Activated CD8-positive, alpha-beta memory T cell treated with anti-CD3 and anti-CD28 coated beads for 1 hour (primary cell): ENCODE measurements at regions not wholly inside any gene's neighbourhood (a gene's known extent, or its start where the extent isn't known, plus 50 kb on each side); places are given as distances from the start of the nearest gene placed in this dataset.

ENCODE experiments used
- DNase-seq, 2 donors: peaks; one replicate each; pipeline ENCODE4 v3.0.0-alpha.2; 2020; ENCODE audit warnings: low read depth in 1 of 2; ENCODE audit errors: extremely low read depth in 1 of 2

DNA sequence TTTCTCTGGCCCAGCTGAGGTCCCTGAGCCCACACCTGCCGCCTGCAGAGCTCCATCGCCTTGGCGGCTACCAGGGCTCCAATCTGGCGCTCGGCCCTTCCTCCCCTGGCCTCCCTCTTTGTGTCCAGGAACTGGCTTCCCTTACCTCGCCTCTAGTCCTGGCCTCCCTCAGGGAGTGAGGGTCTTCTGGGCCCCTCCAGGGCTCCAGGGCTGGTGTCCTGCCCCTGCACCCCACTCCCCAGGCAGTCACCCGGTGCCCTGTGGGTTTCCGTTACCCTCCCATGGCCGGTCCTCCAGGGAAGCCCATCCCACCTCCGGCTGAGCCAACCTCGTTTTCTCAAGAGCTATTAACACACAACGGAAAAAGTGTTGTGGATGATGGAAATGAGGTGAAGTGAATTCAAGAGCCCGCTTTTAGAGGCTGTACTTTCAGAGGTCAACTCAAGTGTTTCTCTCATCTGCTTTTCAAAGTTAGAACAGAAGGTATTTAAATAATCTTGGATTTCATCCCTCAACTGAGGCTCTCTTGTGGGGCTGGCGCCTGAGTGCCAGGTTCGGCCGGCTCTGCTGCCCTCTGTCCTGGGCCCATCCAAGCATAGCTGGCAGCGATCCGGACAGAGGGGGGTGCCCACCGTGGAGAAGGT is 131.9 kb downstream of the ASB1 start:
- DNase-seq: no peak

DNA sequence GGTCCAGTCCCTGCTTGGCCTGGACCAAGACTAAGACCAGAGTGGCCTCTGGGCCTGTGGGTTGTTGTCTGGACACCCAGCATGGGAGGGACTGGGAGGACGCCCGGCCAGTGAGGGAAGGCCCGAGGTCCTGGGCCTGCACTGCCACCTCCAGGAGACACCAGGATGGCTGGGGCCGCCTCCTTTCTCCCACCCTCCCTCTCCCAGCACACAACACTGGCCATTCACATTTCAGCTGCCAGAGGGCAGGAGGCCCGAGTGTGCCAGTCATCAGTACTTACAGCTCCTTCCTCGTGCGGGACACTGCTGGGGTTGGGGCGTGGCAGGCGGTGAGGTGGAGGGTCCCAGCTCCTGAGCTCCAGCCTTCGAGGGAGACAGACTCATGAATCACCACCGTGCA is 133.5 kb downstream of the ASB1 start:
- no peak for DNase-seq

DNA sequence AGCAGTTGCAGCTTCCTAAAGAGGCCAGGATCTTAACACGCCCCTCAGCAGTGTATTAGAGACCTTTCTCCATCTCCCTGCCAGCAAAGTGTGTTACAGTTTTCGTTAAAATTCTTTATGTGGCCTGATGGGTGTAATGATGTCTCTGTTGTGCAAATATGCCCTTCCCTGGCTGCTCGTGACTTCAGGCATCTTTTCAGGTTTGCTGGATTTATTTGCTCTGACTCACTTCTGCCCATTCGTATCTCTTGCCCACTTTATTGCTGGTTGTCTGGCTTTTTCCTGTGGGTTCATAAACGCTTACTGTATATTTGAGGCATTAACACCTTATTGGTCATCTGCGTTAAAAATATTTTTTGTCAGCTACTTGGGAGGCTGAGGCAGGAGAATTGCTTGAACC is 134.5 kb downstream of the ASB1 start:
- no peak for DNase-seq

DNA sequence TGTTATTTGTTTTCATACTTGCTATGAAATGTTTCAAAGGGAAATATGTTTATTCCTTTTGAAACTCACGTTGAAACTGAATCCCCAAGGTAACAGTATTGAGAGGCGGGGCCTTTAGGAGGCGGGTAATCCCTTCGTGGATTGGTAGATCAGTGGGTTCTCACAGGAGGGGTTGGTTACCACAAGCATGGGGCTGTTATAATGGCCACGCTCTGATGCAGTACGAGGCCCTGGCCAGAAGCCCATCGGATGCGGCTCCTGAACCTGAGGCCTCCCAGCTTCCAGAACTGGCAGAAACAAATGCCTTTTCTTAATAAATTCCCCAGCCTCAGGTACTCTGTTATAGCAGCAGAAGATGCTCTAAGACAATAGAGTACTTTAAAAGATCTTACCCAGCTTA is 135.7 kb downstream of the ASB1 start:
- no peak for DNase-seq

DNA sequence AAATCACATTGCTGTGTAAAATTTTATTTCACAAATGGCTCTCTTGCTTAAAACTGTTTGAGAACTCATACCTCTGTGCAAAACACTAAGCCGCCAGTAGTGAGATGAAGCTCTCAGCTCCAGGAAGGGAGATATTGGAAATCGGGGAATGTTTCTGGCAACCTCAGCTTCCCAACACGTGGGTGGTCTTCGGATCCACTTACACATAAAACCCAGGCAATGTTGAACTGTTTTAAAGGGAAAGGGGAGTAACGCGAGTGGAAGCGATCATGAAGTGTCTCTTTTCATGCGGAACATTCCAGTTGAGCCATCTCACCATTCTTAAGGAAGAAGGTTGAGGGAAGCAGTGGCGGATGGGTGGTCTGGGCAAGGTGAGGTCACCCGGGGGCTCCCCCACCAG is 136.8 kb downstream of the ASB1 start:
- no peak for DNase-seq

DNA sequence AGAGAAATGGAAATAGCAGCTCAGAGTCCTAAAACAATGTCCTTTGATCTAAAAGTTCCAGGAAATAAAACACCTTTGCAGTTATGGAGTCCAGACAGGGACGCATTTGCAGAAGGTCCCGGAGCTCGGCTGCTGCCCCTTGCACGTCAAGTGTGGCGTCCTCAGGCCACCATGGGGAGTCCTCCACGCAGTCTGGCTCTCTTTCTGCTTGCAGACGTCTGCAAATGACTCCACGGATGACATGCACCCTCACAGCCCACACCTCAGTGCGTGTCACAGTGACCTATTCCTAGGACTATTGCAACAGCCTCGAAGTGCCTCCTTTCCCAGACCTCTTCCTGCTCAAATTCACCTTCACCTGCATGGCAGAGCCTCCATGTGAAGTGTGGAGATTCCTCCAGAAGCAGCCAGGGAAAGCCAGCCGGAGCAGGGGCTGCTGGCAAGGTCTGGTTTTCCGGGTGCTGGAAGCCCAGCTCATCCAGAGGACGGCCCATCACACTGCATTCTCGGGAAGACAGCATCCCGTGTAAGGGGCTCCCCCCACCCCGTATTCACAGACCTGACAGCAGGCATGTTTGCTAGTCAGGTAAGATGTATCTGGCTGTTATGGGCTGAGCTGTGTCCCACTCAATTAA is 137.7 kb downstream of the ASB1 start:
- no peak for DNase-seq

DNA sequence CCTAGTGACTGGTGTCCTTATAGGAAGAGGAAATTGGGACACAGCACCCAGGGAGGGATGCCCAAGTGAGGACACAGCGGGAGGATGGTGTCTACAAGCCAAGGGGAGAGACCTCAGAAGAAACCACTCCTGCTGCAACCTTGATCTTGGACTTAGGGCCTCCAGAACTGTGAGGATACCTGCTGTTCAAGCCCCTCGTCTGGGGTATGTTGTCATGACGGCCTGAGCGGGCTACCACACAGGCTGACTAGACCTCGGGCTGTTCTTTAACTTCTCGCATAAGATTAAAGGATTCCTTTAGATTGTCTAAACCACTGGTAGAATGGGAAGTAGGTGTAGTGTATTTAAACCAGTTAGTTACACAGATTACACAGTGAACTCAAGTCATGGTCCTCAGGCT is 138.3 kb downstream of the ASB1 start:
- no peak for DNase-seq

DNA sequence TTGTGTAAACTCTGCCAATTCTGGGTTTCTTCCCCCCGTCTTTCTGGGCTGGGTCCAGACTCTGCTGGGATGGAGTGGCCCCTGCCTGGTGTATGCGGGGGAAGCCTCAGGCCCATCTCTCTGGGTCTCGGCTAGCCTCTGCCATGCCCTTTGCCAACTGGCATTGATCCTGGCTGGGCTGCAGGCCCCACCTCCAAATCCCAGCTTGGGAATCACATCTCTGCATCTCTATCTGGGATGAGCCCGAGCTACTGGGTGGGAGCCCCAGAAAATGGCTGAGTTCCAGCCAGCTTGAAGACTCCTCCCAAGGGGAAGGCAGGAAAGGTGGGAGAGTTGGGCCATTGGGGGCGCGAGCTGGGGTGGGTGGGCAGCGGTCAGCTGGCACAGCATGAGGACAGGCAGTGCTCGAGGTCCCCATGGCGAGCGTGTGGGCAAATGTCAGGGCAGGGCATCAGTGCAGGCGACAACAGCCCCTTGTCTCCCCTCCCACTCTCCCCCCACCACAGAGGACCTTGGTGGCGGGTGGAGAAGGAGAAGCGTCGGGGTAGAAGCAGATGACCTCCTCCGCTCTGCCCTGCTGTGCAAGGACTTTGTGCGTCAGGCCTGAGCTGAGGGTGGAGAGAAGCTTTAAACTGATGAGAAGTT is 139.4 kb downstream of the ASB1 start:
- DNase-seq: no peak

DNA sequence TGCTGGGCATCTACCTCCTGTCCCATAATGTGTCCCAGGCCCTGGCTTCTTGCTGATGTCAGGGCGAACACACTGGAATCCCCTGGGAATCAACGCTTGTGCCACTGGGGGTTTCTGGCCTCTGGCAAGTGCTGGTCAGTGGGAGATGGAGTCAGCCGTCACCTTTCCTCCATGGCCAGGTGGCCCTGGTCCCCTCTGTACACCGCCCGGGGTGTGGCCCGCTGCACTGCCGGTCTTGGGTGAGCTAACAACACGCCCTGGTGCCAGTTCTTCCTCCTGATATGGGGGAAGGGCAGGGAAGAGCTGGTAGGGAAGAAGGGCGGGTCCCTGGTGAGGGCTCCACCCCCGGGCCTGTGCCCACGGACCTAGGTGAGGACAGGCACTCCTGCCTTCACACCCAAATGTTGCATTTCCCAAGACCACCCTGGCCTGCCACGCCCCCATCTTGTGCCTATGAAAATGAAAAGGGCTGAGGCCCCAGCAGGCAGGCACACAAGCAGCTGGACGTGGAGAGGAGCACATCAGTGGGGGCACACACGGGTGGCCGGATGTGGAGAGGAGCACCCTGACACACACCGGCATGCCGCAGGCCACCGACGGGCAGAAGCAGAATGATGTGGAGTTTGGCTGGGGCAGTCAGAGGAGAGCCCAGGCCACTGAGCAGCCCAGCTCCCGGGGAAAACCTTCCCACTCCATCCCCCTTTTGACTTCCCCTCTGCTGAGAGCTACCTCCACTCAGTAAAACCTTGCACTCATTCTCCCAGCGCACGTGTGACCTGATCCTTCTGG is 140.5 kb downstream of the ASB1 start:
- DNase-seq: no peak

DNA sequence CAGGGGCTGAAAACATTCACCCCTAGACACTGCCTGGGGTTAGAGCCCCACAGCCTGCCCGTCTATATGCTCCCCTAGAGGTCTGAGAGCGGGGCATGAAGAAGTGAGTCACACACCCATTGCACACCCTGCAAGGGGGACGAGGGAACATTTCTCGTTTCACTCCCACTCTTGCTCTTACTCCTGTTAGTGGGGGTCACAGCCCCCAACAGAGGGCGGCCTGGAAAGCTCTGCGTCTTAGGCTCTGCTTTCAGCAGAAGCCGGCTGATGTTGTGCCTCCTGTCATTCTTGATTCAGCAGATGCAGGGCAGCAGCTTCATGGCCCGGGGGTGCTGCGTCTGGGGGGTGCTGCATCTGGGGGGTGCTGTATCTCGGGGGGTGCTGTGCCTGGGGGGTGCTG is 141.3 kb downstream of the ASB1 start:
- DNase-seq: no peak

DNA sequence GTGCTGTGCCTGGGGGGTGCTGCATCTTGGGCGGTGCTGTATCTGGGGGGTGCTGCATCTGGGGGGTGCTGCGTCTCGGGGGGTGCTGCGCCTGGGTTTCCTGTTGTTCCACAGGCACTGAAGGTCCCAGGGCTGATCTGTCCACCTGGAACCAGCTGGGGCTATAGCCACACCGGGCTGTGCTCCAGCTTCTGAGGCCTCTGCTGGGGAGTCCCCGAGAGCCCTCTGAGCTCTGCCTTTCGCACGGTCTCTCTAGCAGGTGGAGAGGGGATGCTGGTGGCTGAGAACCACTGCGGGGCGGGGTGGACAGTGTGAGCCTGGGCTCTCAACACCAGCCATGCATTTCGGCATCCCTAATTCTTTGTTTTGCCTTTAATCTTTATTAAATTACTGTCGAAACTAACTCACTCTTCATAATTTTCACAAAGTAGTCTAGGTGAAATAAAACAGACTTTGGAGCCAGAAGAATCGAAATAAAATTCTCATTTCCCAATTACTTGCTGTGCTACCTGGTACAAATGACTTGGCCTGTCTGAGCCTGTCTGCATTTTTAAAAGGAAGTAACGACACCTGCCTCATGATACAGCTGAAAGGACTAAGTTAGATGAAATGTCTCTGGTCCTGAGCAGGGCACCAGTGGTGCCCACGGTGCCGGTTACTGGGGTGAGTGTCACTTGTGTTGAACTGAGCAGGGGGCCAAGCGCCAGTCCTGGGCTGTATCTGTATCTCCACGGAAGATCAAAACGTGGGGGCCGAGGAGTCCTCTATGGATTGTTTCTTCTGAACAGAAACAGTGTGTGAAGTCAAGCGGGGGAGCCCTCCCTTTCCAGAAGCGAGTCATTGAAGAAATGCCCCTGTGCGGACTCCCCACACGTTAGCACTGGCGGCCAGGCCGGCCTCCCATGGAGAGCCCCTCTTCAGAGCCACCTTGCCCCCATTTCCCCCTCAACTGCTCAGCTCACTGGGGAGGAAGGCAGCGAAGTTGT is 142.0 kb downstream of the ASB1 start:
- no peak for DNase-seq

DNA sequence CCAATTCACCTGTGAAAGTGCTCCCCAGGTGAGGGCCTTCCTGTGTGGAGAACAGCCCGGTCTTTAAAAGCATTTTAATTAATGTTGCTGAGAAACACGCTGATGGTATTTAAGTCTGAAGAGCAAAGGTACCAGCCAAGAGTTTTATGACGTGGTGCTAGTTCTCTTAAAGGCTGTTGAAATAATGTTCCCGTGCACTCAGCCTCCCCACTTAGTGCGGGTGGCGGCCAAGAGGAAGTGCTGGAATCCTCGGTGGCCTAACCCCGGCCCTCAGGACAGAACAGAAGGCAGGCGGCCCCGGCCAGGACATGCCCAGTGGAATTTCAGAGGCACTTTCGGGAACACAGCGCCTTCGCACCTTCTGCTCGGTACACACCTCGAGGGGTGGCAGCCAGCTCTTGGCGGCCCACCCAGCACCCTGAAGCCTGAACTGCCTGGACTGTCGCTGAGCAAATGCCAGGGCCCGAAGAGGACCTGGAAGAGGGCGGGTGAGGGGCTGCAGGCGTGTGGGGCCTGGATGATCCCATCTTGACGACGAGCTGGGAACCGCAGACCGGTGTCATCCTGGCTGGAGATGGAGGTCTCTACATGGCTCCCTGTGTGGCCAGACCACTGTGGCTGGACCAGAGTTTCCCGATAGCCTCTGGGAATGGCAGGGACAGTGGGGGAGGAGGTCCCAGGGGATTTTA is 142.9 kb downstream of the ASB1 start:
- no peak for DNase-seq

DNA sequence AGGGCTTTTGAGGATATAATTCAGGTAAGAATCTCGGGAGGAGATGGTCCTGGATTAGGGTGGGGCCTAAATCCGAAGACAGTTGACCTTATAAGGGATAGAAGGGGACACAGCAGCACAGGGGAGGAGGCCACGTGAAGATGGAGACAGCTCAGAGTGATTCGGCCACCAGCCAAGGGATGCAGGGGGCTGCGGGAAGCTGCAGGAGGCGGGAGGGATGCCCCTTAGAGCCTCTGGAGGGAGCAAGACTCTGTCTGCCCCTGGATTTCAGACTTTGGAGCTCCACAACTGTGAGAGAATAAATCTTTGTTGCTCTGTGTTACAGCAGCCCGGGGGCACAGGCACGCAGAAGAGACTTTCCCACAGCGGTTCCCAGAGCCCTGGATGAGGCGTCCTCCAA is 143.7 kb downstream of the ASB1 start:
- DNase-seq: no peak

DNA sequence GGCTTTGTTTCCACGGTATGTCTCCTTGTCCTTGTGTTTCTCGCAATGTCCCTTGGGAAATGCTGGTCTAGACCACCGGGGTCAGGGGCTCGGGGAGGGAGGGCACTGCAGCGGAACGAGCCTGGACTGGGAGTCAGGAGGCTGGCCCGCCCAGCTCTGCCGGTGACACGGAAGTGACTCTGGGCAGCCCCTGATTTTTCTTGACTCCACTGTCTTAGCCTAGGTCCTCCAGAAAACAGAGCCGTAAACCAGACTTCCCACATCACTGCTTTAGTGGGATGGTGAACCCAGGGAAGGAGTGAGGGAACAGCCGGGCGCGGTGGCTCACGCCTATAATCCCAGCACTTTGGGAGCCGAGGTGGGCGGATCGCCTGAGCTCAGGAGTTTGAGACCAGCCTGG is 144.2 kb downstream of the ASB1 start:
- no peak for DNase-seq

DNA sequence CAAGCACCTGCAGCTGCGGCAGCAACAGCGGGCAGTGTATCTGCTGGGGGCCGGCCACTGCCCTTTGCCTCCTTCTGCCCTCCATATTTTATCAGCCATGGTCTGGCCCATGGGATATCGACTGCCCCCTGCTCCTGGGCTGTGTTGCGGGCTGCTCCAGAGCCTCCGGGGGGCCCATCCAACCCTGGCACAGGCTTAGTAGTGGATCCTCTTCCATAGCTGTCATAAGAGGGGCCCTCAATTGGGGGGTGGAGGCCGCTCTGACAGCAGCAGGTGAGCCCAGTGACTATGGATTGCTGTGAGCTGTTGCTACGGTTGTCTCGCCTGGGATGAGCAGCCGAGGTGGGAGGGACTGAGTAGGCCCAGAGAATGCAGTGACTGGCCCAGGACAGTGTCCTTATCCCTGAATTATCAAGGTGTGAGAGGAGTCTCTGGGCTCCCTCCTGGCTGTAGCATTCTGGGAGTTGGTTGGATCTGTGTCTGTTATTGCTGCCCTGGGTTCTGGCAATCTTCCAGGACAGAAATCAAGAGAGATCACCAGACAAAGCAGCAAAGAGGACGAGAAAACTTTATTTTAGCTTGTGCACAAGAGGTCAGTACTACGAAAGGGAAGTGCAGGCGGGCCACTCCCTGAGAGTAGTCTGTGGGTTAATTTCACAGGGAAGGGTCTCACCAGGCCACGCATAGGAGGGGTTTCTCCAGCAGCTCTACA is 145.1 kb downstream of the ASB1 start:
- no peak for DNase-seq

DNA sequence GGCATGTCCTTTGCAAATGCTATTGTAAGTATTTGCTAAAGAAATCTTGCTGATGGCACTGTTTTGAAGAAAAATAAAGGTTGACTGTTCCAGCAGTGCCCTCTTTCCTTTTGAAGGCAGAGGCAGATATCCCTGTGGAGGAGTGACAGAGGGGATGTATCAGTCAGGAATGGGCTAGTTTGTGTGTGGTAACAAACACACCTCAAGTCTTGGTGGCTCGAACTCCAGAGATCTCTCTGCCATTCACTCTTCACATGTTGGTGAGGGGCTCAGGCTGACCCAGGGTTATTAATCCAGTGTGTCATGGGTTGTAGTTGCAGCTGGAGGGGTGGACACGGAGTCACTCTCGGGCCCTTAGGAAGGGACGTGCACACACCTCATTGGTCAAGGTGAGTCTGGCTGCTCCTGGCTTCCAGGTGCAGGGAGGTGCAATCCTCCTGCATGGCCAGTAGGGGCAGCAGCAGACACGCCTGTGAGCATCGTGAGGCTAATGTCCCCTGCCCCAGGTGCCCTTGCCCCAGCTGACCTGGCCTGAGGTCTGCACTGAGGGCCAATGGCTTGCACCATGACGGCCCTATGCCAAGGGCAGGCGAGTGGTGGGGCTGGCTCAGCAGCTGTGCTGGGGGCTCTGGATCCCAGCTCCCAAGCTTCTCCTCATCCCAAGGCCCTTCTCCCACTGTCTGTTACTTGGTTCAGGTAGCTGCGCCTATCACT is 146.5 kb downstream of the ASB1 start:
- no peak for DNase-seq

DNA sequence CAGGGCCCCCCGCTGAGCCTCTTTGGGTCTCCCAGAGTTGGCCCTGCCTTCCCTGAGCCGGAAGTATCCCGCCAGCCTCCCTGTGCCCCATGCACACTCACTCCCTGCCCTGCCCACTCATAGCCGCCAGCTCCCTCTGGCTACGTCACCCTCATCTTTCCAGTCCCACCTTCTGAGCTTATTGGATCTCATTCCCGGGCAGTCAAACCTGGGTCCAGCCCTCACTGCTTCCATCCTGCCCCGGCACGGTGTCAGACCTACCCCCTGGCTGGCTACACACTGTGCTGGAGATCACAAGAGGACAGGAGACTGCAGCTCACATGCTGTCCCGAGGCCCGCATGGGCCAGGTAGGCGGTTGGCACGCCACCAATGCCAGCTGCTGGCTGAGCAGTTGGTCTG is 147.2 kb downstream of the ASB1 start:
- DNase-seq: no peak

DNA sequence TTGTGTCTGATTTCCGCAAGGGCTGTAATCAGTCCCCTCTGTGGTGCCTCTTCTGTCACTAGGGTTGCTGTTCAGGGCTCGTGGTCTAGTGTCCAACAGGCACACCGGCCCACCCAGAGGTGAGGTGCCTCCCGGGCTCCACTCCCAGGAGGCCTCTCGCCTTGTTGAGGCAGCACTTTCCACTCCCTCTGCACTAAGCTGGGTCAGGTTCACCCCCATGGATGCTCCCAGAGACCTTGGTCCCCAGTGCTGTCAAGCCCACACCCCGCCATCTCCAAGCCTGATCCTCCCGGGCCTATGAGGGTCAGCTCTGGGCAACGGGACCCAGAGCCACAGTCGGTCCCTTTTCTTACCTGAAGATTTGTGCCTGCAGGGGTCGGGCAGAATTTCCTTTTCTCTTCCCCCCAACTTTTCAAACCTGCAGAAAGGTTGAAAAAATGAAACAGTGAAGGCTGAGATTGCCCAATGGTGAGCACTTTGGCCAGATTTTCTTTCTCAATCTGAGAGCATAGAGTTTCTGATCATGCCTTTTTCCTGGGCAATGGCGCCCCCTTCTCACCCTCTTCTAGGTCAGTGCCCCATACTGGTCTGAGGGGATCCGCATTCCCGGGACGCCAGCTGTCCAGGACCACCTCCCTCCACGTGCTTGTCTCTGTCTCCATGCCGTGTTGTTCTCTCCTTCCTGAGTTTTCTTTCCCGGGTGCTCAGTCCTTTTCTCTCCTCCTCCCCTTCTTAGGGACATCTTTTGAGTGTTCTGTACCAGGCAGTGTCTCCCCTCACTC is 148.0 kb downstream of the ASB1 start:
- DNase-seq: no peak
